H1 (cell line): ENCODE measurements at regions not wholly inside any gene's neighbourhood (a gene's known extent, or its start where the extent isn't known, plus 50 kb on each side); places are given as distances from the start of the nearest gene placed in this dataset.

Experiments used
- CTCF ChIA-PET: fragments of 300-600 bp; sonication (Branson Sonifier 250); formaldehyde crosslinking; loops from one replicate; lab custom pipeline; 2021; ENCODE audit not compliant: partially characterized antibody; lab: Charles Lee
- POLR2A ChIA-PET: fragments of 300-600 bp; sonication (Branson Sonifier 250); formaldehyde crosslinking; loops from one replicate; lab custom pipeline; 2021; ENCODE audit warnings: inconsistent platforms; ENCODE audit not compliant: partially characterized antibody; lab: Charles Lee
- DNase-seq, 2 experiments: peaks; one replicate each; pipeline versions ENCODE4 v3.0.0 to v3.0.0-alpha.2; 2010 to 2022; ENCODE audit warnings: low spot score in 2 of 2, low read depth in 1 of 2, mixed read lengths in 1 of 2
- FAIRE-seq: peaks from 2 replicates; lab custom pipeline; 2011; peaks lifted over from hg19 to GRCh38; lab: Jason Lieb, UNC
- H2AFZ ChIP-seq: 2 replicates; pipeline ENCODE4 v1.8.1; 2012; ENCODE audit warnings: low read length, inconsistent platforms
- H2AK5ac ChIP-seq: 2 replicates; pipeline ENCODE4 v1.6.1; 2013; ENCODE audit warnings: low read depth, low read length
- H2BK120ac ChIP-seq: replicated peaks from 2 replicates; pipeline ENCODE3; 2013; ENCODE audit warnings: low read depth, low read length, inconsistent platforms
- H2BK12ac ChIP-seq: 2 replicates; pipeline ENCODE4 v1.6.1; 2013; ENCODE audit warnings: low read depth, low read length
- H2BK15ac ChIP-seq: 2 replicates; pipeline ENCODE4 v1.6.1; 2013; ENCODE audit warnings: low read length
- H2BK20ac ChIP-seq: 2 replicates; pipeline ENCODE4 v1.6.1; 2013; ENCODE audit warnings: low read length
- H2BK5ac ChIP-seq: 2 replicates; pipeline ENCODE4 v1.6.1; 2013; ENCODE audit warnings: low read depth, low read length
- H3K14ac ChIP-seq: 2 replicates; pipeline ENCODE4 v1.6.1; 2013; ENCODE audit warnings: inconsistent platforms; ENCODE audit not compliant: insufficient read length
- H3K18ac ChIP-seq: 2 replicates; pipeline ENCODE4 v1.6.1; 2013; ENCODE audit warnings: low read length; ENCODE audit errors: extremely low read depth
- H3K23ac ChIP-seq: 2 replicates; pipeline ENCODE4 v1.6.1; 2013; ENCODE audit warnings: inconsistent platforms; ENCODE audit not compliant: insufficient read length
- H3K23me2 ChIP-seq: 2 replicates; pipeline ENCODE4 v1.6.1; 2013; ENCODE audit warnings: low read depth, low read length
- H3K27ac ChIP-seq: 2 replicates; pipeline ENCODE4 v1.6.1; 2011; ENCODE audit warnings: low read depth, low read length, inconsistent platforms
- H3K27me3 ChIP-seq, 4 experiments: replicated peaks in 1 of 4; 1 replicate in 1 of 4; 2 replicates in 3 of 4; pipeline versions ENCODE4 v1.6.1 to v1.8.1; 2011 to 2013; ENCODE audit warnings: low read length in 3 of 4, mild to moderate bottlenecking in 3 of 4, inconsistent platforms in 2 of 4, mixed read lengths in 2 of 4, moderate library complexity in 1 of 4; ENCODE audit not compliant: control insufficient read depth in 3 of 4, insufficient read depth in 3 of 4; ENCODE audit errors: extremely low read depth in 1 of 4
- H3K36me3 ChIP-seq, 4 experiments: 2 replicates each; pipeline versions ENCODE4 v1.6.1 to v1.8.1; 2011 to 2013; ENCODE audit warnings: mild to moderate bottlenecking in 4 of 4, low read length in 3 of 4, moderate library complexity in 2 of 4, control low read depth in 1 of 4, inconsistent platforms in 1 of 4; ENCODE audit not compliant: insufficient read depth in 4 of 4, control insufficient read depth in 2 of 4
- H3K4ac ChIP-seq: replicated peaks from 2 replicates; pipeline ENCODE3; 2013; ENCODE audit warnings: low read length, low read depth, mixed read lengths, inconsistent platforms; ENCODE audit not compliant: insufficient read length
- H3K4me1 ChIP-seq, 4 experiments: replicated peaks in 1 of 4; 1 replicate in 1 of 4; 2 replicates in 3 of 4; pipeline versions ENCODE4 v1.6.1 to v1.8.1; 2011 to 2013; ENCODE audit warnings: low read length in 3 of 4, inconsistent platforms in 2 of 4, mixed read lengths in 1 of 4; ENCODE audit not compliant: insufficient read depth in 4 of 4, control insufficient read depth in 3 of 4
- H3K4me2 ChIP-seq, 2 experiments: 2 replicates each; pipeline versions ENCODE4 v1.6.1 to v1.8.1; 2011 to 2013; ENCODE audit warnings: low read depth in 2 of 2, low read length in 2 of 2, control low read depth in 1 of 2, inconsistent platforms in 1 of 2, mild to moderate bottlenecking in 1 of 2; ENCODE audit not compliant: insufficient read depth in 1 of 2
- H3K4me3 ChIP-seq, 4 experiments: fragments of 200-600, 300-600 bp in 1 of 4; sonication (generic), shearing (Covaris generic), sonication (Bioruptor Twin) in 1 of 4; 2 replicates each; pipeline versions ENCODE4 v1.5.1 to v1.8.1; 2011 to 2016; ENCODE audit warnings: low read length in 4 of 4, low read depth in 3 of 4, control low read depth in 2 of 4, inconsistent platforms in 2 of 4, mild to moderate bottlenecking in 2 of 4, mixed read lengths in 1 of 4, moderate library complexity in 1 of 4; ENCODE audit not compliant: insufficient read depth in 2 of 4; ENCODE audit errors: extremely low read depth in 1 of 4
- H3K56ac ChIP-seq: replicated peaks from 2 replicates; pipeline ENCODE3; 2013; ENCODE audit warnings: low read depth, mild to moderate bottlenecking, mixed read lengths, low read length, inconsistent platforms; ENCODE audit not compliant: insufficient read length
- H3K79me1 ChIP-seq: 2 replicates; pipeline ENCODE4 v1.6.1; 2013; ENCODE audit warnings: low read depth, low read length, control low read depth
- H3K79me2 ChIP-seq, 2 experiments: 2 replicates each; pipeline versions ENCODE4 v1.6.1 to v1.8.1; 2012 to 2013; ENCODE audit warnings: low read length in 2 of 2, mild to moderate bottlenecking in 2 of 2, inconsistent platforms in 1 of 2; ENCODE audit not compliant: insufficient read depth in 2 of 2, control insufficient read depth in 1 of 2
- H3K9ac ChIP-seq, 4 experiments: replicated peaks in 1 of 4; 1 replicate in 1 of 4; 2 replicates in 3 of 4; pipeline versions ENCODE4 v1.6.1 to v1.8.1; 2011 to 2013; ENCODE audit warnings: low read depth in 3 of 4, low read length in 3 of 4, control low read depth in 2 of 4, mild to moderate bottlenecking in 2 of 4, moderate library complexity in 2 of 4, inconsistent platforms in 1 of 4; ENCODE audit errors: extremely low read depth in 1 of 4
- H3K9me3 ChIP-seq, 2 experiments: 2 replicates each; pipeline versions ENCODE4 v1.6.1 to v1.8.1; 2012 to 2013; ENCODE audit warnings: mild to moderate bottlenecking in 2 of 2, moderate library complexity in 2 of 2, control low read depth in 1 of 2, inconsistent platforms in 1 of 2, low read depth in 1 of 2, low read length in 1 of 2, mixed read lengths in 1 of 2; ENCODE audit not compliant: insufficient read depth in 2 of 2
- H4K20me1 ChIP-seq, 2 experiments: replicated peaks in 1 of 2; 2 replicates each; pipeline versions ENCODE3 to v1.8.1; 2011 to 2013; ENCODE audit warnings: inconsistent platforms in 2 of 2, low read length in 2 of 2, mild to moderate bottlenecking in 1 of 2; ENCODE audit not compliant: insufficient read depth in 2 of 2, control insufficient read depth in 1 of 2
- H4K5ac ChIP-seq: 2 replicates; pipeline ENCODE4 v1.6.1; 2013; ENCODE audit warnings: low read length, low read depth, mixed read lengths, inconsistent platforms; ENCODE audit not compliant: insufficient read length
- H4K8ac ChIP-seq: 2 replicates; pipeline ENCODE4 v1.8.0; 2013; ENCODE audit warnings: mild to moderate bottlenecking, moderate library complexity, low read length, inconsistent platforms; ENCODE audit not compliant: insufficient read depth; ENCODE audit errors: extremely low read depth
- H4K91ac ChIP-seq: replicated peaks from 2 replicates; pipeline ENCODE3; 2013; ENCODE audit warnings: low read length, mixed read lengths, inconsistent platforms; ENCODE audit not compliant: insufficient read length
- ASH2L ChIP-seq: fragments of 200-600, 300-600 bp; sonication (generic); IDR thresholded peaks from one replicate; pipeline ENCODE4 v1.7.1; 2017; ENCODE audit warnings: low read length
- CBX5 ChIP-seq: fragments of 300-800, 300-1000 bp; sonication (generic); IDR thresholded peaks from 2 replicates; pipeline ENCODE4 v1.7.1; 2016; ENCODE audit warnings: antibody characterized with exemption, low read length, low read depth
- GABPA ChIP-seq: IDR thresholded peaks from 2 replicates; pipeline ENCODE4 v1.6.1; 2011; ENCODE audit warnings: mild to moderate bottlenecking, low read length, moderate library complexity, borderline replicate concordance; ENCODE audit not compliant: insufficient read depth
- KDM4A ChIP-seq: IDR thresholded peaks from one replicate; pipeline ENCODE4 v1.7.1; 2012; ENCODE audit warnings: low read depth, mild to moderate bottlenecking, moderate library complexity, low read length, inconsistent platforms; ENCODE audit not compliant: severe bottlenecking
- NANOG ChIP-seq: IDR thresholded peaks from 2 replicates; pipeline ENCODE4 v1.6.1; 2011; ENCODE audit warnings: low read length, low read depth, mild to moderate bottlenecking, inconsistent platforms; ENCODE audit not compliant: insufficient read depth, poor library complexity, severe bottlenecking
- RXRA ChIP-seq: IDR thresholded peaks from 2 replicates; pipeline ENCODE4 v1.6.1; 2011; ENCODE audit warnings: low read depth, mild to moderate bottlenecking, low read length, moderate library complexity; ENCODE audit not compliant: insufficient read depth
- SIX5 ChIP-seq: IDR thresholded peaks from 2 replicates; pipeline ENCODE4 v1.6.1; 2011; ENCODE audit warnings: mild to moderate bottlenecking, low read depth, low read length
- SP2 ChIP-seq: IDR thresholded peaks from 2 replicates; pipeline ENCODE4 v1.6.1; 2012; ENCODE audit warnings: mild to moderate bottlenecking, low read length, inconsistent platforms
- TAF7 ChIP-seq: optimal IDR thresholded peaks from 2 replicates; pipeline ENCODE3; 2011; ENCODE audit warnings: low read depth, mild to moderate bottlenecking, inconsistent platforms, low read length, moderate library complexity, borderline replicate concordance
- TBP ChIP-seq: IDR thresholded peaks from 2 replicates; pipeline ENCODE4 v1.6.1; 2011; ENCODE audit warnings: low read depth, low read length, improper control_type of control experiment
- WGBS, 2 experiments: shearing (Covaris generic) in 1 of 2; methylation state at CpG; one replicate each; pipeline versions ENCODE4 v1.1.6 to v1.1.7; 2013 to 2015; ENCODE audit warnings: low lambda C conversion rate in 2 of 2, mixed read lengths in 2 of 2, inconsistent platforms in 1 of 2, low coverage in 1 of 2, missing lambda C conversion rate in 1 of 2; ENCODE audit not compliant: insufficient replicate concordance in 2 of 2, insufficient coverage in 1 of 2, insufficient read length in 1 of 2; ENCODE audit errors: extremely low coverage in 1 of 2, missing lambda C conversion rate in 1 of 2; 5-methylcytosine and 5-hydroxymethylcytosine counted together
- TF ChIP-seq, protein P1 (sequence below): IDR thresholded peaks from 2 replicates; pipeline ENCODE4 v1.6.1; 2011; ENCODE audit warnings: low read length, improper control_type of control experiment

DNA sequence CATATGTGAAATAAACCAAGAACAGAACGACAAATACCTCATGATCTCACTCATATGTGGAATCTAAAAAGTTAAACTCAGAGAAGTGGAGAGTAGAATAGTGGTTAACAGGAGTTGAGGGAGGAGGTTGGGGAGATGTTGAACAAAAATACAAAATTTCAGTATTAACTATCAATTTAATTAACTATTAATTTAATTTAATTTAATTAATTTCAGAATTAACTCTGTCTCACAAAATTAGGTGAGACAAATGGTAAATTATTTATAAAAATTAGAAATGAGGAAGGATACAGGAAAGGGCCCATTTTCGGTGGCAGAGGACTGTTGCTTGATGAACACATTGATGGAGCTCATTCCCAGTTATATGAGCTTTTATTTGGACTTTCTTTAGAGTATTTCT, 166.0 kb upstream of the FAM83B start:
- FAIRE-seq (no peak), DNase-seq (no peak)
- H2AFZ ChIP-seq: no peak overlapping the region
- H3K79me1 ChIP-seq: no peaks in the 10 kb centered on the region
- no peak overlapping the region for H2BK20ac ChIP-seq
- no peaks in the 10 kb centered on the region for H3K36me3 ChIP-seq
- no peak overlapping the region for H3K27ac ChIP-seq
- H2BK12ac ChIP-seq: no peak overlapping the region
- no peak overlapping the region for H2BK15ac ChIP-seq
- no peaks in the 10 kb centered on the region for H3K79me2 ChIP-seq
- H4K8ac ChIP-seq: no peak overlapping the region
- no peak overlapping the region for H4K91ac ChIP-seq
- H3K4me3 ChIP-seq: no peak overlapping the region
- WGBS, 2 experiments: 93% methylated on average over 2 of the region's 2 CpGs; no CpG with 5 or more reads in 1 of the 2 experiments
- H2AK5ac ChIP-seq: no peak overlapping the region
- TF ChIP-seq TAF7 (no peak), RXRA (no peak), TBP (no peak), ASH2L (no peak), KDM4A (no peak), SP2 (no peak), CBX5 (no peak), GABPA (no peak), SIX5 (no peak), NANOG (no peak)
- TF ChIP-seq, protein P1, sequence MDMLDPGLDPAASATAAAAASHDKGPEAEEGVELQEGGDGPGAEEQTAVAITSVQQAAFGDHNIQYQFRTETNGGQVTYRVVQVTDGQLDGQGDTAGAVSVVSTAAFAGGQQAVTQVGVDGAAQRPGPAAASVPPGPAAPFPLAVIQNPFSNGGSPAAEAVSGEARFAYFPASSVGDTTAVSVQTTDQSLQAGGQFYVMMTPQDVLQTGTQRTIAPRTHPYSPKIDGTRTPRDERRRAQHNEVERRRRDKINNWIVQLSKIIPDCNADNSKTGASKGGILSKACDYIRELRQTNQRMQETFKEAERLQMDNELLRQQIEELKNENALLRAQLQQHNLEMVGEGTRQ: no peak
- H2BK120ac ChIP-seq: no peak overlapping the region
- no peaks in the 10 kb centered on the region; a peak in 2 of 7 replicates for H3K27me3 ChIP-seq
- H3K14ac ChIP-seq: no peak overlapping the region
- no peak overlapping the region for H2BK5ac ChIP-seq
- no peak overlapping the region for H3K4ac ChIP-seq
- H3K23me2 ChIP-seq: no peaks in the 10 kb centered on the region
- no peaks in the 10 kb centered on the region for H4K20me1 ChIP-seq
- no peak overlapping the region for H3K18ac ChIP-seq
- no peak overlapping the region for H3K4me2 ChIP-seq
- ChIA-PET CTCF (no interaction called here), POLR2A (no interaction called here)
- no peak overlapping the region for H3K9ac ChIP-seq
- H3K9me3 ChIP-seq: no peaks in the 10 kb centered on the region
- no peak overlapping the region for H3K56ac ChIP-seq
- no peaks in the 10 kb centered on the region for H3K4me1 ChIP-seq
- H3K23ac ChIP-seq: no peak overlapping the region
- no peak overlapping the region for H4K5ac ChIP-seq
